Kasumi-1 (cell line): ENCODE measurements at regions not wholly inside any gene's neighbourhood (a gene's known extent, or its start where the extent isn't known, plus 50 kb on each side); places are given as distances from the start of the nearest gene placed in this dataset.

Experiments used
- DNase-seq, 2 experiments: peaks; one replicate each; lab custom pipeline; 2025; lab: John Stamatoyannopoulos, UW

DNA sequence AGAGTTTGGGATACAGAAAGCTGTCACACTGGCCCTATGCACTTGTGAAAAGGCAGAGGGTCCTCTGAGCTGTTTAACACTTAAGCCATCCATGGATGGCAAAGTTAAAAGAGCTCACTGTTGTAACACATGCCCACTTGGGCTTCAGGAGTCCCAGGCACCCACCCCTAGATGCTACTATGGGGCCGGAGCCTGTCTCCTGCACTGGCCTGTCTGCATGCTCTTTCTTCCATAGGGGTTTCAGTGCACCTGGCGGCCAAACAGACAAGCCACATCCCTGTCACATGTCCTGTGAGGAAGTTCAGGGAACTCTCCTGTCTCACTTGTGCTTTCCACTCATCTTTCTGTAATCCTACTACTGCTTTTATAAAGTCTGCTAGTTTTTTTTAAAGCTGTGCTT lies 2586.0 kb downstream of the PCDH7 start:
- no peak for DNase-seq

DNA sequence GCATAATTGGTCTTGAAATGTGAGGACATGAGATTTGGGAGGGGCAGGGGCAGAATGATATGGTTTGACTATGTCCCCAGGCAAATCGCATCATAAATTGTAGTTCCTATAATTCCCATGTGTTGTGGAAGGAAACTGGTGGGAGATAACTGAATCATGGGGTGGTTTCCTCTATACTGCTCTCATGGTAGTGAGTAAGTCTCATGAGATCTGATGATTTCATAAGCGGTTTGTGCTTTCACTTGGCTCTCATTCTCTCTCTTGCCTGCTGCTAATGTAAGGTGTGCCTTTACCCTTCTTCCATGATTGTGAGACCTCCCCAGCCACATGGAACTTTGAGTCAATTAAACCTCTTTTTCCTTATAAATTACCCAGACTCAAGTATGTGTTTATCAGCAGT lies 2595.9 kb downstream of the PCDH7 start:
- DNase-seq: no peak

DNA sequence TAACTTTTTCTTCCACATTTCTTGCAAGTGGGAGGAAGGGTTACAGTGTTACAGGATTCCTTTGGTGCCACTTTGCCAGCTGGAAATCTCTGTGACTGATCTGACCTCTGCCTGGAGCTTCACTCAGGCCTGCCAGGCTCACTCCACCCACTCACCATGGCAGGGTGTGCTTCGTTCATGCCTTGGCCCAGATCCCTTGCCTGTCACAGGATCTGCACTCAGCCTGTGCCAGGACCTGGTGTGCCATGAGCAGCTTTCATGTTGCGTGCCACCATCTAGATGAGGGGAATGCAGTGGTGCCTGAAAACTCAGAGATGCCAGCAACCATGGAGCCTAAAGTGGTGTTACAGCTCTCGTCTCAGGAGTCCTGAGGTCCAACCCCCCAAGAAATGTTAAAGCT lies 2596.4 kb downstream of the PCDH7 start:
- no peak for DNase-seq

GRCh38 chr4:33323393-33323792 lies 2603.2 kb downstream of the PCDH7 start:
- no peak for DNase-seq

DNA sequence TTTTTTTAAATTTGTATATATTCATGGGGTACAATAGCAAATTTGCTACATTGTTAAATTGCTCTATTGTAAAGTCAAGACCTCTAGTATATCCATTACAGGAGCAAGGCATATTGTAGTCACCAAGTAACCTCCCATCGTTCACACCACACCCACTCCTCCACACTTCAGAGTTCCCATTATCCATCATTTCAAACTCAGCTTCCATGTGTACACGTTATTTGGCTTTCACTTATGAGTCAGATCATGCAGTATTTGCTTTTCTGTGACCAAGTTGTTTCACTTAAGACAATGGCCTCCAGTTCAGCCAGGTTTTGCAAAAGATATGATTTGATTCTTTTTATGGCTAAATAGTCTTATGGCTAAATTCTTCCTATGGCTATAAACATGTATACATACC lies 2614.2 kb downstream of the PCDH7 start:
- no peak for DNase-seq

DNA sequence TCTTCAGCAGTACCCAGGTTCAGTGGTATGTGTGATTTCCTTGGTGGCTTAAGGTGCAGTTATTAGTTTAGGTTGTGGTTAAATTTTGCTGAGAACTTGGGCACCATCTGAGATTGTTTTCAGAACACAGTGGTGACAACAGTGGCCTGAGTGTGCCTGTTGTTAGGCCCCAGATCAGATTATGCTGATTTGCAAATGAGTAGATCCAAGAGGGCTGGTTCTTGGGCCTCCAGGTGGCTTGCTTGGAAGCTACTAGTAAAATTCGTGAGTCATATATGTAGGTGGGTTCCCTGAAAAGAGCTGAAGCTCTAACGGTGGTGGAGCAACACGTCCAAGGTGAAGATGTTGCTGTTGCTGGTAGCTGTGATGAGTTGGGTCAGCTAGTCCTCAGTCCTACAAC lies 2619.6 kb downstream of the PCDH7 start:
- DNase-seq: no peak

GRCh38 chr4:33340168-33340567 lies 2620.0 kb downstream of the PCDH7 start:
- no peak for DNase-seq

- no peak for DNase-seq
Measured at GRCh38 chr4:33349376-33349775, 2629.2 kb downstream of the PCDH7 start.

DNA sequence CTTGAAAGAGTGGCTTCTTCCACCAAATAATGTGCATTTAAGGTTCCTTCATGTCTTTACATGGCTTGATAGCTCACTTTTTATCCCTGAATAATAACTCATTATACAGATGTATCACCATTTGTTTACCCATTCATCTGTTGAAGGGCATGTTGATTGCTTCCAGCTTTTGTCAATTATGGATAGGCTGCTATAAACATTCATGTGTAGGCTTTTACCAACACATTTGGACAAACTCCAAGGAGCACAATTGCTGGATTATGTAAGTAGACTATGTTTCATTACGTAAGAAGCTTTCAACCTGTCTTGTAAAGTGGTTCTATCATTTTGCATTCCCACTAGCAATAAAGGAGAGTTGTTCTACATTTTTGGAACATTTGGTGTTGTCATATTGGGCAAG lies 2637.0 kb downstream of the PCDH7 start:
- DNase-seq: no peak

GRCh38 chr4:33369446-33369845 lies 2649.3 kb downstream of the PCDH7 start:
- no peak for DNase-seq

DNA sequence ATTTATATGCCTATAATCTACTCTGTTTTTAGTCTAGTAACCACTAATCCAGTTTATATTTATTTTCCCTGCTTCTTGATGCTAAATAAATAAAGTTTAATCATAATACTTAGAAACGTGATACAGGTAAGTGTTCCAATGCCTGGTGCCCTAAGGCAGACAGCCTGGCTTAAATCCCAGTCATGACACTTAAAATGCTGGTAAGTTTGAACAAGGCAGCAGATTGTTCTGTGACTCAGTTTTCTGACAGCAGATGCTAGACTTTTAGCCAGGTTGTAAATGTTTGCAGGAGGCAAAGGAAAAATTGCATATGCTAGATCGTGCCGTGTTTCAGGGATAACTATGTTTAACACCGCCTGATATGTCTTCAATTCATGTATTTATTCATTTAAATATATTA lies 2661.6 kb downstream of the PCDH7 start:
- DNase-seq: no peak

DNA sequence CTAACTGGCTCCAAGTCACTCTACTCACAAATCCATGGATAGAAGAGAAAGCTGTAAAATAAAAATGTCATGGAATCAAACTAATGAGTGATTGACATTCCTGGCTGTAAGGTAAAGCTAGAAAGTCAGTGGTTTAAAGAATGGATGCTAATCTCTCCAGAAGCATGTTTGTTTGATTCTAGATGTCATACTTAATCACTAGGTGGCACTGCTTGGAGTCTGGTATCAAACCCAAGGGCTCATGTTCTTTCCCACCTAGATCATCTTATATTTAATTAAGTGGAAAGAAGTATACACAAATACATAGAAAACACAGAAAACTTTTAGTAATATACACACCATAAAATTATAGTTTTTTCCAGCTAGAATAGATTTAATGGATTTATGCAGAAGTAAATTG lies 2666.6 kb downstream of the PCDH7 start:
- peak; percentile 33 to 47 for DNase-seq

GRCh38 chr4:33390976-33391375 lies 2670.8 kb downstream of the PCDH7 start:
- DNase-seq: no peak

DNA sequence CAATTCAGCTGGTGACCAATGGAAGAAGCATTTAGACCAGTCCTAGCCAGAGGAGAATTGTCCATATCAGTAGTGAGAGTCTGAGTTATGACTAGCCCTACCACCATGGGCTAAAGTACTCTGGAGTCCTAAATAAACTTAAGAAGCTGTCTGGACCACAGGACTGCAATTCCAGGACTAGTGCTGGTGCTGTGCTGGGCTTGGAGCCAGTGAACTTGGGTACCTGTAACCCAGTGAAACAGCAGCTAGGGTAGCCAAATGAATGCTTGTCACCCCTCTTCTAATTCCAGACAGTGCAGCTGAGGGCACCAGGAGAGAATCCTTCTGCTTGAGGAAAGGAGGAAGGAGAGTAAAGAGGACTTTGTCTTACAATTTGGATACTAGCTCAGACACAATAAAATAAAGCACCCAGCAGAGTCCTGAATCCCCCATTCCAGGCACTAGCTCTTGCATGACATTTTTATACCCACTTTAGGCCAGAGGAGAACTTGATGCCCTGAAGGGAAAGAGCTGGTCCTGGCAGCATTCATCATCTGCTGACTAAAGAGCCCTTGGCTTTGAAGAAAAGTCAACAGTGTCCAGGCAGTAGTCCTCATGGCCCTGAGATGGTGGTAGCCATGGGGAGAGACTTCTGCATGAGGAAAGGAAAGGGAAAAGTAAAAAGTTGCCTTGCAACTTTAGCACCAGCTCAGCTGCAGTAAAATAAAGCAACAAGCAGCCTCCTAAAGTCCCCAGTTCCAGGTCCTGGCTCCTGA lies 2675.7 kb downstream of the PCDH7 start:
- no peak for DNase-seq

DNA sequence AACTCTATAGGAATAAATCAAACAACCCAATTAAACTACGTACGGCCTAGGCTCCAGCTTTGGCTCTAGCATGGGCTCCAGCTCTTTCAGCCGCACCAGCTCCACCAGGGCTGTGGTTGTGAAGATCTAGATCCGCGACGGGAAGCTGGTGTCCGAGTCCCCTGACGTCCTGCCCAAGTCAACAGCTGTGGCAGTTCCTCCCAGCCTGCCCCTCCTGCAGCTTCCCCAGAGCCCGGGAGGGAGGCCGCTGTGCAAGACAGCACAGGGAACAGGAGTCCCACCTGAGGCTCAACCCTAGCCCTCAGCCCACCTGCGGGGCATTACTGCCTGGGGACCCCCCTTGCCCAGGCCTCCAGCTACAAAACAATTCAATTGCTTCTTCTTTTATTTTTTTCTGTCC lies 2680.3 kb downstream of the PCDH7 start:
- DNase-seq: no peak

- no peak for DNase-seq
Measured at GRCh38 chr4:33407496-33407895, 2687.3 kb downstream of the PCDH7 start.

GRCh38 chr4:33411182-33411581 lies 2691.0 kb downstream of the PCDH7 start:
- DNase-seq: peak; percentile 80 to 85

DNA sequence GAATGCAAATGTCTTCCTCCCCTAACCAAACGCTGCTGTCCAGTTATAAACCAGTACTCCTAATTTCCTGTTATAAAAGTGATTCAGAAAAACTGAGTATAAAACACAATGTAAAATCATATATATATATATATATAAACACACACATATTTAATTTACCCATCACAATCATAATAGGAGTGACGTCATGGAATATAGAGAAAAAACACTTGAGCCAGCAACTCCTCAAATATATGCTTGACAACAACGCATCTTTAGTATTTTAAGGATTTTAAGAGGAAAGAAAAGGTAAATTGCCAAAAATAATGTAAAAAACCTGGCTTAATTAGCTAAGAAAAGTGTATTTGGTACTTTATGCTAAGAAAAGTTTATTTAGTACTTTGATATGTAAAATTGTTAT lies 2701.7 kb downstream of the PCDH7 start:
- DNase-seq: no peak

- DNase-seq: no peak
Measured at GRCh38 chr4:33422656-33423055, 2702.5 kb downstream of the PCDH7 start.

DNA sequence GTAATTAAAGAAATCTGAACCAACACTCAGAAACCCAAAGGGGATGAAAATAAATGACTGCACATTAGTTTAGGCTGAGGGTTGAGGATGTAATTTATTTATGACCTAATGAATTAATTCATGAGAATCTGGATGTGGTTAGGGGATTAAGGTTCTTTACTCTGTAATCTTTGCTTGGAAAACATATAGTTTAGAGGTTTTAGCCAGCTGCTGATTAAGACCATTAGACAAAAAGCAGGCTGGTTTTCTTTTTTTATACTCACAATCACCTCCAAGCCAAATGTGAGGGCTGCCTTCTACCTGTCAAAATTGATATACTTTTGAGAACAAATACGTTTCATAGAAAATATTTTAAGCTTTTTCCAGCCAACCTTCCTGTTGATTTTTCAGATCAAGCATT lies 2705.8 kb downstream of the PCDH7 start:
- DNase-seq: no peak

DNA sequence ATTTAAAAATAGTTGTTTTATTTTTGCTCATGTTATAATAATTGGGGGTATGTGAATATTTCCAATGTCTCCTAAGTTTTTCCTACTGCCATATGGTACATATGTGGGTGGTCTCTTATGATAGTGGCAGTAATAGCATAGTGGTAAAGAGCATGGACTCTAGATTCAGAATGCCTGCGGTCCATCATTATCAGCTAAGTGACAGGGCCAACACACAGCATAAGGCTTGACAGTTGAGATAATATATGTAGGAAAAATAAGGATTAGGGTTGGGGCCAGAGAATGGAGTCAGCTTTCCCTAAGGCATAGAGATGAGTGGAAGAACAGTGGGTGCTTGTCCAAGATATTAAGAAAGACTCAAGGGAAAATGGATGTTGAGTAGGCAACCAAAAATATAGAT lies 2707.5 kb downstream of the PCDH7 start:
- no peak for DNase-seq

DNA sequence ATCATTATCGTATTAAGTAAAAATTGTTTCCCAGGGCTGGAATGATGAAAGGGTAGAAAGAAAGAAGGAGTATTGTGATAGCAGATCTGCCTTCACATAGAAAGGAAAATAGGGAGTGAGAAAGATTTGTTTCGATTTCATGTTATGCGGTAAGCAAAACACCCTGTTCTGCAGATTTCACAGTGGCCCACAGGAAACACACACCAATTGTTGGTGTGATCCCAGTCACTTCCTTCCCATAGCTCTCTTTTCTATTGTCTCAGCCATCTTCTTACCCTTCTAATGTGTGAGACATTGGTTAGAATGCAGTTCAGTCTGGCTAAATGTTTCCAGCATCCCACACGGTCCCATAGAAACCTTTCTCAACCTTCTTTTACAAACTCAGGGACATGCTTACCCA lies 2709.8 kb downstream of the PCDH7 start:
- DNase-seq: no peak

DNA sequence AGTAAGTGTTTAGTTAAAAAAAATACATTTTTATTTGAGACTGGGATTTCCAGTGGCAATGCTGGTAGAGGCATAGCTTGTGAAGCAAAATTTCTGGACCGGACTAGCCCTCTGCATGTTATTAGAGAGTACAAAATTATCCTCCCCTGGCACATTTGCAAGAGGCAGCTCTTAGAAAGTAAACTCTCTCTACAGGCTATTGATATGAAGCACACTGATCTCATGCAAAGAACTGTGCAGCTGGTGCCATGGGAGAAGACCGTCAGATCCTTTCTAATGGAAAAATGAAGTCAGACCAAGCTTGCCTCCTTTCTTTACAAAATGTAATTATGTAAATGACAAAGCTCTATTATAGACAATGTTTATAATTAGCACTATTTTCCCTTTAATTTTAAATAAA lies 2717.2 kb downstream of the PCDH7 start:
- no peak for DNase-seq

DNA sequence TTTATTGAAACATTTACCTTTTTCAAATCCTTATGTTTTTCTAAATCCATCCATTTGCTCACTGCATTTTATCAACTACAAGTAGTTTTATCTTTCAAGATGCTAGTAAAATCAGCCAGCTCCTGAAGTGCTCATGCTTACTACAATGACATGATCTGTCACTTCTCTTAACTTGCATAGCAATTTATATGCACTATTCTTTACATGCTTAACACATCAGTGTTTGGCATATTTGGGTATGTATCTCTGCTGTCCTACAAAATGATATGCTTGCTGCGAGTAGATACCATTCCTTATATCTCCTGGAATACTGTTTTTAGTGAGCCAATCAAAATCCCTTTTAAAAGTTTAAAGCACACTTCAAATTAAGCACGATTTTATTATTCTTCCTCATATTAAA lies 2726.8 kb downstream of the PCDH7 start:
- DNase-seq: no peak

- no peak for DNase-seq
Measured at GRCh38 chr4:33448948-33449347, 2728.8 kb downstream of the PCDH7 start.
